Endothelial cell of umbilical vein (primary cell): ENCODE measurements at regions not wholly inside any gene's neighbourhood (a gene's known extent, or its start where the extent isn't known, plus 50 kb on each side); places are given as distances from the start of the nearest gene placed in this dataset.

Experiments
- BruUV-seq: library from RNA; stranded (reverse); fragments of 400-500 nt; replicated peaks from 2 replicates; lab custom pipeline; 2021; lab: Mats Ljungman, UMichigan
- CTCF ChIA-PET: fragments of 300-600, 350-600 bp; sonication (Branson Sonifier 250); formaldehyde crosslinking; loops from one replicate; lab custom pipeline; 2021; ENCODE audit warnings: antibody characterized with exemption, inconsistent platforms; lab: Charles Lee
- POLR2A ChIA-PET: fragments of 300-600, 350-600 bp; sonication (Branson Sonifier 250); formaldehyde crosslinking; loops from one replicate; lab custom pipeline; 2021; ENCODE audit warnings: antibody characterized with exemption, inconsistent platforms; lab: Charles Lee
- DNase-seq: peaks from one replicate; pipeline ENCODE4 v3.0.0-alpha.2; 2011; ENCODE audit warnings: low read depth, low spot score
- FAIRE-seq: peaks from 2 replicates; lab custom pipeline; 2011; peaks lifted over from hg19 to GRCh38; lab: Jason Lieb, UNC
- H2AFZ ChIP-seq: 2 replicates; pipeline ENCODE4 v1.6.0; 2012; ENCODE audit warnings: low read depth, low read length, control low read depth, inconsistent platforms
- H3K27ac ChIP-seq: 2 replicates; pipeline ENCODE4 v1.5.1; 2011; ENCODE audit warnings: low read depth, mild to moderate bottlenecking, control low read depth, low read length, moderate library complexity; ENCODE audit not compliant: insufficient read depth
- H3K27me3 ChIP-seq, 2 experiments: 2 replicates each; pipeline versions ENCODE4 v1.6.0 to v1.6.1; 2011; ENCODE audit warnings: low read length in 2 of 2, mixed read lengths in 1 of 2; ENCODE audit not compliant: control insufficient read depth in 2 of 2, insufficient read depth in 2 of 2
- H3K36me3 ChIP-seq, 2 experiments: 2 replicates in 1 of 2; 3 replicates in 1 of 2; pipeline ENCODE4 v1.5.1; 2011; ENCODE audit warnings: low read length in 2 of 2, mild to moderate bottlenecking in 1 of 2, moderate library complexity in 1 of 2; ENCODE audit not compliant: control insufficient read depth in 2 of 2, insufficient read depth in 2 of 2; ENCODE audit errors: extremely low read depth in 1 of 2
- H3K4me1 ChIP-seq: 3 replicates; pipeline ENCODE4 v1.5.1; 2011; ENCODE audit warnings: mild to moderate bottlenecking, low read length; ENCODE audit not compliant: control insufficient read depth, insufficient read depth; ENCODE audit errors: extremely low read depth
- H3K4me2 ChIP-seq: 2 replicates; pipeline ENCODE4 v1.6.1; 2011; ENCODE audit warnings: low read length, control low read depth, mixed read lengths; ENCODE audit not compliant: insufficient read depth
- H3K4me3 ChIP-seq, 3 experiments: fragments of 200-600 bp in 1 of 3; sonication (generic), shearing (Covaris generic) in 1 of 3; replicated peaks in 1 of 3; 2 replicates each; pipeline ENCODE4 v1.5.1; 2011 to 2016; ENCODE audit warnings: control low read depth in 3 of 3, low read length in 3 of 3, mild to moderate bottlenecking in 2 of 3, inconsistent platforms in 1 of 3, low read depth in 1 of 3, moderate library complexity in 1 of 3; ENCODE audit not compliant: insufficient read depth in 1 of 3
- H3K79me2 ChIP-seq: 2 replicates; pipeline ENCODE4 v1.6.0; 2012; ENCODE audit warnings: low read length, inconsistent platforms; ENCODE audit not compliant: control insufficient read depth, insufficient read depth
- H3K9ac ChIP-seq: replicated peaks from 2 replicates; pipeline ENCODE3; 2011; ENCODE audit warnings: low read length, control low read depth; ENCODE audit not compliant: insufficient read depth; ENCODE audit errors: extremely low read depth
- H3K9me1 ChIP-seq: replicated peaks from 3 replicates; pipeline ENCODE4 v1.6.0; 2011; ENCODE audit warnings: mild to moderate bottlenecking, low read length; ENCODE audit not compliant: control insufficient read depth, insufficient read depth; ENCODE audit errors: extremely low read depth
- H3K9me3 ChIP-seq: replicated peaks from 2 replicates; pipeline ENCODE4 v1.5.1; 2012; ENCODE audit warnings: low read length, inconsistent platforms; ENCODE audit not compliant: control insufficient read depth, insufficient read depth
- H4K20me1 ChIP-seq: replicated peaks from 2 replicates; pipeline ENCODE3; 2011; ENCODE audit warnings: mild to moderate bottlenecking, low read length; ENCODE audit not compliant: control insufficient read depth, insufficient read depth; ENCODE audit errors: extremely low read depth
- CTCF ChIP-seq, 2 donors: IDR thresholded peaks; 1 replicate in 1 of 2; 2 replicates in 1 of 2; pipeline ENCODE4 v1.5.1; 2011; ENCODE audit warnings: low read length in 2 of 2, mild to moderate bottlenecking in 2 of 2, moderate library complexity in 2 of 2, control low read depth in 1 of 2, inconsistent platforms in 1 of 2, low read depth in 1 of 2; ENCODE audit not compliant: insufficient read depth in 1 of 2; ENCODE audit errors: extremely low read depth in 1 of 2
- EZH2 ChIP-seq: IDR thresholded peaks from 2 replicates; pipeline ENCODE4 v1.6.1; 2012; ENCODE audit warnings: borderline replicate concordance, low read depth, mild to moderate bottlenecking, moderate library complexity, low read length, inconsistent platforms; ENCODE audit not compliant: severe bottlenecking
- FOS ChIP-seq: IDR thresholded peaks from 2 replicates; pipeline ENCODE4 v1.6.1; 2011; ENCODE audit warnings: mild to moderate bottlenecking, low read length, moderate library complexity, borderline replicate concordance; ENCODE audit not compliant: insufficient read depth
- GATA2 ChIP-seq: IDR thresholded peaks from 2 replicates; pipeline ENCODE4 v1.7.0; 2011; ENCODE audit warnings: low read depth, mild to moderate bottlenecking, moderate library complexity, mixed read lengths, low read length; ENCODE audit not compliant: insufficient read length, insufficient read depth
- JUN ChIP-seq: IDR thresholded peaks from 2 replicates; pipeline ENCODE4 v1.6.1; 2011; ENCODE audit warnings: borderline replicate concordance, low read depth; ENCODE audit not compliant: insufficient read length, insufficient read depth
- MAX ChIP-seq: IDR thresholded peaks from 2 replicates; pipeline ENCODE4 v1.6.1; 2011; ENCODE audit not compliant: insufficient read depth, insufficient read length
- MYC ChIP-seq: IDR thresholded peaks from one replicate; pipeline ENCODE4 v1.6.1; 2011; ENCODE audit warnings: mild to moderate bottlenecking, low read depth, low read length
- POLR2A ChIP-seq: IDR thresholded peaks from 2 replicates; pipeline ENCODE4 v1.6.1; 2012; ENCODE audit warnings: low read depth, mild to moderate bottlenecking, control low read depth, low read length
- POLR2AphosphoS5 ChIP-seq: IDR thresholded peaks from 2 replicates; pipeline ENCODE4 v1.6.1; 2012; ENCODE audit warnings: low read depth, mild to moderate bottlenecking, control low read depth, low read length, moderate library complexity; ENCODE audit not compliant: insufficient read depth
- dilution Hi-C: fragments of 300-500 bp; cut with MboI; formaldehyde crosslinking; loops from one replicate; pipeline ENCODE4 v1.15.0; 2019; ENCODE audit warnings: low sequenced_read_pairs; ENCODE audit not compliant: extremely low pct_ligation_motif_present
- intact Hi-C: fragments of 100-400 bp; cut with micrococcal nuclease; formaldehyde crosslinking; loops from one replicate; pipeline ENCODE4 v1.10.0; 2022

GRCh38 chr1:198867182-198867581 is 228.3 kb downstream of the PTPRC start:
- FAIRE-seq (no peak), DNase-seq (no peak)
- peaks cover 2% of the 10 kb centered on the region for H4K20me1 ChIP-seq
- CTCF ChIA-PET, result interaction anchor here (0.9 kb wide), 2 partner anchors 33 to 42 kb away, joined by 3 read pairs; no protein-coding TSS in a partner anchor
- H3K27me3 ChIP-seq, result no peaks in the 10 kb centered on the region
- BruUV-seq, result no TSS peak
- H3K4me1 ChIP-seq, result peaks cover 9% of the 10 kb centered on the region
- H3K4me3 ChIP-seq, result no peak overlapping the region
- no peak overlapping the region for H3K9ac ChIP-seq
- dilution Hi-C loops (no loop called here), intact Hi-C loops (loop anchor here (5.0 kb wide), 1 partner anchor 90 kb away; no protein-coding TSS in a partner anchor)
- POLR2A ChIA-PET, result no interaction called here
- H3K79me2 ChIP-seq, result peaks cover 64% of the 10 kb centered on the region
- no peak overlapping the region for H2AFZ ChIP-seq
- H3K36me3 ChIP-seq, result peaks cover 0 to 2% of the 10 kb centered on the region in 2 experiments
- H3K9me1 ChIP-seq, result no peaks in the 10 kb centered on the region
- no peak overlapping the region for H3K4me2 ChIP-seq
- no peak overlapping the region for H3K27ac ChIP-seq
- no peaks in the 10 kb centered on the region for H3K9me3 ChIP-seq
- no peak for TF ChIP-seq CTCF (IDR thresholded peaks at IDR 0.05; ENCODE audit: extremely low read depth in 1 of 2, insufficient read depth in 1 of 2, low read depth in 1 of 2, low read length in 2 of 2)
- TF ChIP-seq MAX, result no peak
- no peak for TF ChIP-seq JUN

GRCh38 chr1:198873696-198874230 is 234.9 kb downstream of the PTPRC start:
- Histone ChIP-seq H3K4me1 (no peaks in the 10 kb centered on the region), H3K36me3 (peaks cover 0 to 6% of the 10 kb centered on the region in 2 experiments), H3K4me3 (no peak overlapping the region), H3K27me3 (no peaks in the 10 kb centered on the region), H3K4me2 (no peak overlapping the region), H3K79me2 (peaks cover 68% of the 10 kb centered on the region), H2AFZ (no peak overlapping the region), H3K9ac (no peak overlapping the region), H3K9me1 (no peaks in the 10 kb centered on the region), H4K20me1 (peaks cover 4% of the 10 kb centered on the region), H3K9me3 (no peaks in the 10 kb centered on the region), H3K27ac (no peak overlapping the region)
- no peak for FAIRE-seq
- dilution Hi-C loops (no loop called here), intact Hi-C loops (no loop called here)
- TF ChIP-seq JUN (no peak), GATA2 (no peak), MYC (no peak), FOS (no peak), CTCF (IDR thresholded peaks at IDR 0.05; ENCODE audit: extremely low read depth in 1 of 2, insufficient read depth in 1 of 2, low read depth in 1 of 2, low read length in 2 of 2) (no peak), POLR2A (no peak), POLR2AphosphoS5 (no peak), MAX (no peak), EZH2 (no peak)
- BruUV-seq, result no TSS peak
- DNase-seq, result no peak
- ChIA-PET CTCF (no interaction called here), POLR2A (no interaction called here)
